ENCODE measurements at regions not wholly inside any gene's neighbourhood (a gene's known extent, or its start where the extent isn't known, plus 50 kb on each side); places are given as distances from the start of the nearest gene placed in this dataset.

DNA sequence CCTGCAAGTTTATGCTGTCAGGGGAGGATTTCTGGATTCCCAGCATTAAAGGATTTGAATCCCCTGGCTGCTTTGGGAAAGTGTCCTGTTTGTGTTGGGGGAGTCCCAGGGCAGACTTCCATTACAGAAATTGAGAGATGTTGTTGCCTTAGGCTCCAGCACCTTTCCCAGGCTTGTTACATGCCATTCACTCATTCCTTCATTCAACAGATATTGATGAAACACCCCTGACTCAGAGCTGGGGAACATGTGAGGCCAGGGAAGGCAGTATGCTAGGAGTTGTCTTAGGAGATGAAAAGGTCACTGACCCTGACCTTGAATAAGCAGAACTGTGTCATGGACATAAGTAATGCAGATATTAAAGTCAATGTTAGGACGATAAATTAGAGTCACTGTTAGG is 161.7 kb downstream of the NTMT2 start (continued):
- TF ChIP-seq, protein P1, sequence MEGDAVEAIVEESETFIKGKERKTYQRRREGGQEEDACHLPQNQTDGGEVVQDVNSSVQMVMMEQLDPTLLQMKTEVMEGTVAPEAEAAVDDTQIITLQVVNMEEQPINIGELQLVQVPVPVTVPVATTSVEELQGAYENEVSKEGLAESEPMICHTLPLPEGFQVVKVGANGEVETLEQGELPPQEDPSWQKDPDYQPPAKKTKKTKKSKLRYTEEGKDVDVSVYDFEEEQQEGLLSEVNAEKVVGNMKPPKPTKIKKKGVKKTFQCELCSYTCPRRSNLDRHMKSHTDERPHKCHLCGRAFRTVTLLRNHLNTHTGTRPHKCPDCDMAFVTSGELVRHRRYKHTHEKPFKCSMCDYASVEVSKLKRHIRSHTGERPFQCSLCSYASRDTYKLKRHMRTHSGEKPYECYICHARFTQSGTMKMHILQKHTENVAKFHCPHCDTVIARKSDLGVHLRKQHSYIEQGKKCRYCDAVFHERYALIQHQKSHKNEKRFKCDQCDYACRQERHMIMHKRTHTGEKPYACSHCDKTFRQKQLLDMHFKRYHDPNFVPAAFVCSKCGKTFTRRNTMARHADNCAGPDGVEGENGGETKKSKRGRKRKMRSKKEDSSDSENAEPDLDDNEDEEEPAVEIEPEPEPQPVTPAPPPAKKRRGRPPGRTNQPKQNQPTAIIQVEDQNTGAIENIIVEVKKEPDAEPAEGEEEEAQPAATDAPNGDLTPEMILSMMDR (conservative IDR thresholded peaks at IDR 0.05; ENCODE audit: low read depth in 2 of 2): no peak

DNA sequence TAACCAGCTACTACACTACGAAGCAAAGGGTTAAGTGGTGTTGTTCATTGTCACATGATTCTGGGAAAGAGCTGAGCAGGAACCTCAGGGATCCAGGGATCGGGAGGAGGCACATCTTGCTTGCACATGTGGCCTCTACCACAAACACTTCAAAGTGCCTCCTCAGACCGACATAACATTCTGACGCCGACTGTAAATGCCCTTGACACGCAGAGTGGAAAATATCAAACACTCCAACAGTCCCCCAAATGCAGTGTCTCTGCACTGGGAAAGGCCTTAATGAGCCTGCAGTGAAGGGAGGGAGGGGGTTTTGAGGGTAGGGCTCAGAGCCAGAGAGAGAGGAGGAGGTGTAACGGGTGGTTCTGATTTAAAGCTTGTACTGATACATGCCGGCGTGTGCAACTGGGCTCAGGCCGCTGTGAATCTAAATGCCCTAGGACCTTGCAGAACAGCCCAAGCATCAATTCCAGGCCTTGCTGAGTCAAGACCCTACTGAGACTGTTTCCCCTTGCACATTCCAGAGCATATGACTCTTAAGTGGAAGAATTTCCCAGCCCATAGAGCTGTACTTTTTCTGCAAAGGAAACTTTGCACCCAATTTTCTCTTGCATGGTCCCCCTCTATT is 163.7 kb downstream of the NTMT2 start:
- H4K20me1 ChIP-seq (replicated peaks; ENCODE audit: insufficient read depth): no peaks in the 10 kb centered on the region
- H3K27me3 Mint-ChIP-seq (ENCODE audit: insufficient read depth, low read depth, poor library complexity): peaks cover 3% of the 10 kb centered on the region
- no peaks in the 10 kb centered on the region for H3K79me2 ChIP-seq (replicated peaks; ENCODE audit: insufficient read depth)
- H3K4me1 ChIP-seq (ENCODE audit: insufficient read depth): no peaks in the 10 kb centered on the region
- no peaks in the 10 kb centered on the region for H3K9me3 Mint-ChIP-seq
- no peak overlapping the region for H3K4me3 Mint-ChIP-seq
- H3K4me2 ChIP-seq: no peak overlapping the region
- no peak for DNase-seq (ENCODE audit: low spot score)
- H3K27ac ChIP-seq (ENCODE audit: low read depth): no peak overlapping the region
- no peaks in the 10 kb centered on the region for H3K27me3 ChIP-seq (ENCODE audit: insufficient read depth)
- no peaks in the 10 kb centered on the region for H3K36me3 Mint-ChIP-seq (ENCODE audit: low read depth)
- H3K27ac Mint-ChIP-seq: no peak overlapping the region
- no peaks in the 10 kb centered on the region; the same call in 2 of the 3 replicates for H3K4me1 Mint-ChIP-seq
- H2AFZ ChIP-seq: no peak overlapping the region; the same call in 1 of the 2 replicates
- peaks cover 7% of the 10 kb centered on the region for H3K9me2 ChIP-seq (ENCODE audit: insufficient read depth)
- no peaks in the 10 kb centered on the region for H3F3A ChIP-seq (replicated peaks; ENCODE audit: low read depth)
- H3K36me3 ChIP-seq (ENCODE audit: insufficient read depth): no peaks in the 10 kb centered on the region
- no peak for TF ChIP-seq EZH2phosphoT487 (IDR thresholded peaks at IDR 0.05; ENCODE audit: unreplicated experiment)
- TF ChIP-seq, protein P1 (conservative IDR thresholded peaks at IDR 0.05; ENCODE audit: low read depth in 2 of 2): no peak
- TF ChIP-seq JUNB (IDR thresholded peaks at IDR 0.05; ENCODE audit: unreplicated experiment): no peak
- H3K4me3 ChIP-seq: no peak overlapping the region
- no peak for ATAC-seq

- H3K4me2 ChIP-seq: no peak overlapping the region
- H3K36me3 ChIP-seq (ENCODE audit: insufficient read depth): no peaks in the 10 kb centered on the region; the same call in 1 of the 2 replicates
- H3K27ac ChIP-seq (ENCODE audit: low read depth): no peak overlapping the region
- peaks cover 4% of the 10 kb centered on the region for H3K4me1 ChIP-seq (ENCODE audit: insufficient read depth)
- no peaks in the 10 kb centered on the region for H3F3A ChIP-seq (replicated peaks; ENCODE audit: low read depth)
- H3K27me3 Mint-ChIP-seq (ENCODE audit: insufficient read depth, low read depth, poor library complexity): peaks cover 3% of the 10 kb centered on the region
- H3K36me3 Mint-ChIP-seq (ENCODE audit: low read depth): no peaks in the 10 kb centered on the region
- no peak for ATAC-seq
- no peak overlapping the region for H3K4me3 Mint-ChIP-seq
- no peaks in the 10 kb centered on the region for H3K27me3 ChIP-seq (ENCODE audit: insufficient read depth)
- no peaks in the 10 kb centered on the region for H3K9me3 Mint-ChIP-seq
- peaks cover 5% of the 10 kb centered on the region; the same call in 2 of the 3 replicates for H3K4me1 Mint-ChIP-seq
- DNase-seq (ENCODE audit: low spot score): no peak
- peaks cover 13% of the 10 kb centered on the region for H3K9me2 ChIP-seq (ENCODE audit: insufficient read depth)
- no peak overlapping the region; the same call in 1 of the 2 replicates for H2AFZ ChIP-seq
- TF ChIP-seq STAT1 (IDR thresholded peaks at IDR 0.05; ENCODE audit: unreplicated experiment): no peak
- H4K20me1 ChIP-seq (replicated peaks; ENCODE audit: insufficient read depth): no peaks in the 10 kb centered on the region
- H3K79me2 ChIP-seq (replicated peaks; ENCODE audit: insufficient read depth): no peaks in the 10 kb centered on the region
- no peak overlapping the region for H3K4me3 ChIP-seq
- no peak overlapping the region for H3K27ac Mint-ChIP-seq
Observed at GRCh38 chr1:170310014-170310405, 164.3 kb downstream of the NTMT2 start.
